ENCODE measurements at regions not wholly inside any gene's neighbourhood (a gene's known extent, or its start where the extent isn't known, plus 50 kb on each side); places are given as distances from the start of the nearest gene placed in this dataset.

- ChIA-PET CTCF (no interaction called here), POLR2A (no interaction called here)
- no peak overlapping the region for H3K4me3 Mint-ChIP-seq
- peaks cover 8% of the 10 kb centered on the region for H3K4me1 Mint-ChIP-seq (ENCODE audit: low read depth)
- DNase-seq (no peak), ATAC-seq (no peak)
- H3K36me3 Mint-ChIP-seq (ENCODE audit: low read depth): no peaks in the 10 kb centered on the region
- H3K27ac Mint-ChIP-seq: no peak overlapping the region
- intact Hi-C loops (cut with micrococcal nuclease): no loop called here
- no peaks in the 10 kb centered on the region for H3K9me3 Mint-ChIP-seq
- TF ChIP-seq, protein P1, sequence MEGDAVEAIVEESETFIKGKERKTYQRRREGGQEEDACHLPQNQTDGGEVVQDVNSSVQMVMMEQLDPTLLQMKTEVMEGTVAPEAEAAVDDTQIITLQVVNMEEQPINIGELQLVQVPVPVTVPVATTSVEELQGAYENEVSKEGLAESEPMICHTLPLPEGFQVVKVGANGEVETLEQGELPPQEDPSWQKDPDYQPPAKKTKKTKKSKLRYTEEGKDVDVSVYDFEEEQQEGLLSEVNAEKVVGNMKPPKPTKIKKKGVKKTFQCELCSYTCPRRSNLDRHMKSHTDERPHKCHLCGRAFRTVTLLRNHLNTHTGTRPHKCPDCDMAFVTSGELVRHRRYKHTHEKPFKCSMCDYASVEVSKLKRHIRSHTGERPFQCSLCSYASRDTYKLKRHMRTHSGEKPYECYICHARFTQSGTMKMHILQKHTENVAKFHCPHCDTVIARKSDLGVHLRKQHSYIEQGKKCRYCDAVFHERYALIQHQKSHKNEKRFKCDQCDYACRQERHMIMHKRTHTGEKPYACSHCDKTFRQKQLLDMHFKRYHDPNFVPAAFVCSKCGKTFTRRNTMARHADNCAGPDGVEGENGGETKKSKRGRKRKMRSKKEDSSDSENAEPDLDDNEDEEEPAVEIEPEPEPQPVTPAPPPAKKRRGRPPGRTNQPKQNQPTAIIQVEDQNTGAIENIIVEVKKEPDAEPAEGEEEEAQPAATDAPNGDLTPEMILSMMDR (IDR thresholded peaks at IDR 0.05): no peak
- peaks cover 2% of the 10 kb centered on the region for H3K27me3 Mint-ChIP-seq
These were observed 189.3 kb downstream of the EDN1 start for GRCh38 chr6:12479451-12479850.

- Mint-ChIP-seq H3K4me1 (ENCODE audit: low read depth) (peaks cover 8% of the 10 kb centered on the region), H3K36me3 (ENCODE audit: low read depth) (no peaks in the 10 kb centered on the region), H3K27me3 (peaks cover under 1% of the 10 kb centered on the region), H3K9me3 (no peaks in the 10 kb centered on the region), H3K4me3 (no peak overlapping the region), H3K27ac (no peak overlapping the region)
- intact Hi-C loops (cut with micrococcal nuclease): no loop called here
- POLR2A ChIA-PET: no interaction called here
- ATAC-seq (no peak), DNase-seq (no peak)
- CTCF ChIA-PET: no interaction called here
- TF ChIP-seq, protein P1 (IDR thresholded peaks at IDR 0.05): no peak
These were observed 189.7 kb downstream of the EDN1 start for GRCh38 chr6:12479881-12480280.

- TF ChIP-seq, protein P1 (IDR thresholded peaks at IDR 0.05): no peak
- no peaks in the 10 kb centered on the region for H3K27me3 Mint-ChIP-seq
- ATAC-seq (no peak), DNase-seq (no peak)
- ChIA-PET POLR2A (no interaction called here), CTCF (no interaction called here)
- intact Hi-C loops (cut with micrococcal nuclease): no loop called here
- no peak overlapping the region for H3K27ac Mint-ChIP-seq
- H3K4me3 Mint-ChIP-seq: no peak overlapping the region
- no peaks in the 10 kb centered on the region for H3K36me3 Mint-ChIP-seq (ENCODE audit: low read depth)
- H3K9me3 Mint-ChIP-seq: no peaks in the 10 kb centered on the region
- peaks cover 8% of the 10 kb centered on the region for H3K4me1 Mint-ChIP-seq (ENCODE audit: low read depth)
These were observed 190.2 kb downstream of the EDN1 start for GRCh38 chr6:12480379-12480778.

GRCh38 chr6:12481292-12481691, 191.1 kb downstream of the EDN1 start:
- Mint-ChIP-seq H3K27me3 (no peaks in the 10 kb centered on the region), H3K9me3 (no peaks in the 10 kb centered on the region), H3K4me3 (no peak overlapping the region), H3K36me3 (ENCODE audit: low read depth) (no peaks in the 10 kb centered on the region), H3K27ac (no peak overlapping the region), H3K4me1 (ENCODE audit: low read depth) (peaks cover 8% of the 10 kb centered on the region)
- ATAC-seq (no peak), DNase-seq (no peak)
- CTCF ChIA-PET: interaction anchor here (1.6 to 2.3 kb wide), 2 partner anchors 10 to 15 kb away, joined by 4 to 6 read pairs; no protein-coding TSS in a partner anchor
- intact Hi-C loops (cut with micrococcal nuclease): no loop called here
- POLR2A ChIA-PET: interaction anchor here (0.6 kb wide), 1 partner anchor 219 kb away, joined by 3 read pairs; no protein-coding TSS in a partner anchor
- TF ChIP-seq, protein P1 (IDR thresholded peaks at IDR 0.05): no peak

DNA sequence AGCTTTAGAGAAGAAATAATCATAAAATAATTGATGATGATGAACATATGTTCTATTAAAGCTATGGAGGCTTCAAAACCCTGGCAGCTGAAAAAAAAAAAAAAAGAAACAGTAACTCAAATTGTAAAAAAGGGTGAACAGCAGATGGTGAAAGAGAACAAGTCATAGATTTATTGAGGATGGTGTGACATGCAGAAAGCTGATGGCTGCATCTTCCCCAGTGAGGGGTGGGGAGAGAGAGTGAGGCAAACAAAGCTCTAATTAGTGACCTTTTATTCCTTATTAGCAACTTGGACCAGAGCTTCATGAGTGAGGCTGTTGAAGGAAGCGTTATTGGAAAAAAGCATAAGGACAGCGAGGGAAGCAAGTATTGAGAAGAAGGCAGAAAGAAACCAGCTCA, 191.7 kb downstream of the EDN1 start:
- no peak for ATAC-seq
- Mint-ChIP-seq H3K27ac (no peak overlapping the region), H3K36me3 (ENCODE audit: low read depth) (no peaks in the 10 kb centered on the region), H3K9me3 (no peaks in the 10 kb centered on the region), H3K27me3 (no peaks in the 10 kb centered on the region), H3K4me1 (ENCODE audit: low read depth) (peaks cover 8% of the 10 kb centered on the region), H3K4me3 (no peak overlapping the region)
- ChIA-PET POLR2A (no interaction called here), CTCF (interaction anchor here (1.6 to 2.3 kb wide), 2 partner anchors 10 to 14 kb away, joined by 4 to 6 read pairs; no protein-coding TSS in a partner anchor)
- TF ChIP-seq, protein P1 (IDR thresholded peaks at IDR 0.05): no peak
- no peak for DNase-seq
- intact Hi-C loops (cut with micrococcal nuclease): no loop called here

Data from activated CD8-positive, alpha-beta T cell treated with anti-CD3 and anti-CD28 coated beads for 36 hours (primary cell).